ENCODE measurements at regions not wholly inside any gene's neighbourhood (a gene's known extent, or its start where the extent isn't known, plus 50 kb on each side); places are given as distances from the start of the nearest gene placed in this dataset.

DNA sequence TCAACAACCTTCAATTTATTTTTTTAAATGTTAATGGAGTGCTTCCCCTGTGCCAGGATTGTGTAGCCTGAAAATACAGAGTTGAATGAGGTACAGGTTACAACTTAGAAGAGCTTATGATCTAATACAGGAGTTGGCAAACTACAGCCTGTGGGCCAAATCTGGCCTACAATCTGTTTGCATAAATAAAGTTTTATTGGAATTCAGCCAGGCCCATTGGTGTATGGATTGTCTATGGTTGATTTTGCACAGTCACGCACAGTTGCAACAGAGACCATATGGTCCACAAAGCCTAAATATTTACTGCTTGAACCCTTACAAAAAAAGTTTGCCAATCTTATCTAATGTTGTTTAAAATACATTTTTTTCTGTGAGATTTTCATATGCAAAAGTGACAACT, 177.3 kb upstream of the CCN2 start:
- TF ChIP-seq, protein P1, sequence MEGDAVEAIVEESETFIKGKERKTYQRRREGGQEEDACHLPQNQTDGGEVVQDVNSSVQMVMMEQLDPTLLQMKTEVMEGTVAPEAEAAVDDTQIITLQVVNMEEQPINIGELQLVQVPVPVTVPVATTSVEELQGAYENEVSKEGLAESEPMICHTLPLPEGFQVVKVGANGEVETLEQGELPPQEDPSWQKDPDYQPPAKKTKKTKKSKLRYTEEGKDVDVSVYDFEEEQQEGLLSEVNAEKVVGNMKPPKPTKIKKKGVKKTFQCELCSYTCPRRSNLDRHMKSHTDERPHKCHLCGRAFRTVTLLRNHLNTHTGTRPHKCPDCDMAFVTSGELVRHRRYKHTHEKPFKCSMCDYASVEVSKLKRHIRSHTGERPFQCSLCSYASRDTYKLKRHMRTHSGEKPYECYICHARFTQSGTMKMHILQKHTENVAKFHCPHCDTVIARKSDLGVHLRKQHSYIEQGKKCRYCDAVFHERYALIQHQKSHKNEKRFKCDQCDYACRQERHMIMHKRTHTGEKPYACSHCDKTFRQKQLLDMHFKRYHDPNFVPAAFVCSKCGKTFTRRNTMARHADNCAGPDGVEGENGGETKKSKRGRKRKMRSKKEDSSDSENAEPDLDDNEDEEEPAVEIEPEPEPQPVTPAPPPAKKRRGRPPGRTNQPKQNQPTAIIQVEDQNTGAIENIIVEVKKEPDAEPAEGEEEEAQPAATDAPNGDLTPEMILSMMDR (optimal IDR thresholded peaks at IDR 0.05 in 1 of 3, IDR thresholded peaks at IDR 0.05 in 1 of 3, conservative IDR thresholded peaks at IDR 0.05 in 1 of 3; ENCODE audit: extremely low read depth in 1 of 3, insufficient read depth in 2 of 3, low read length in 3 of 3), result no peak
- TF ChIP-seq EZH2 (IDR thresholded peaks at IDR 0.05; ENCODE audit: low read length), result no peak

Measured in keratinocyte (primary cell).